Activated CD8-positive, alpha-beta T cell treated with anti-CD3 and anti-CD28 coated beads for 36 hours (primary cell): ENCODE measurements at regions not wholly inside any gene's neighbourhood (a gene's known extent, or its start where the extent isn't known, plus 50 kb on each side); places are given as distances from the start of the nearest gene placed in this dataset.

Experiments used
- ATAC-seq: fragments of 200-7000 bp; cut with Tn5 transposase; one replicate; pipeline ENCODE4 v1.10.0; 2021; ENCODE audit warnings: mild to moderate bottlenecking, moderate library complexity
- CTCF ChIA-PET: fragments of 350-600 bp; sonication (Branson Sonifier 250); formaldehyde crosslinking; loops from one replicate; lab custom pipeline; 2021; ENCODE audit warnings: antibody characterized with exemption; lab: Charles Lee
- POLR2A ChIA-PET: fragments of 350-600 bp; sonication (Branson Sonifier 250); formaldehyde crosslinking; loops from one replicate; lab custom pipeline; 2021; ENCODE audit warnings: antibody characterized with exemption; lab: Charles Lee
- DNase-seq: peaks from one replicate; pipeline ENCODE4 v3.0.0-alpha.2; 2020
- H3K27ac Mint-ChIP-seq: one replicate; pipeline ENCODE4 v1.8.0; 2021; ENCODE audit warnings: mild to moderate bottlenecking, mixed read lengths
- H3K27me3 Mint-ChIP-seq: one replicate; pipeline ENCODE4 v1.8.0; 2021; ENCODE audit warnings: mixed read lengths
- H3K36me3 Mint-ChIP-seq: one replicate; pipeline ENCODE4 v1.8.0; 2021; ENCODE audit warnings: low read depth, mixed read lengths
- H3K4me1 Mint-ChIP-seq: one replicate; pipeline ENCODE4 v1.8.0; 2021; ENCODE audit warnings: low read depth, mixed read lengths
- H3K4me3 Mint-ChIP-seq: one replicate; pipeline ENCODE4 v1.8.0; 2021; ENCODE audit warnings: mild to moderate bottlenecking, moderate library complexity, mixed read lengths
- H3K9me3 Mint-ChIP-seq: one replicate; pipeline ENCODE4 v1.8.0; 2021; ENCODE audit warnings: mixed read lengths
- intact Hi-C: fragments of 100-400 bp; cut with micrococcal nuclease; formaldehyde crosslinking; loops from one replicate; pipeline ENCODE4 v1.10.0; 2022
- TF ChIP-seq, protein P1 (sequence below): fragments of 200-600 bp; IDR thresholded peaks from one replicate; pipeline ENCODE4 v1.8.0; 2022; ENCODE audit warnings: antibody characterized with exemption, mild to moderate bottlenecking

DNA sequence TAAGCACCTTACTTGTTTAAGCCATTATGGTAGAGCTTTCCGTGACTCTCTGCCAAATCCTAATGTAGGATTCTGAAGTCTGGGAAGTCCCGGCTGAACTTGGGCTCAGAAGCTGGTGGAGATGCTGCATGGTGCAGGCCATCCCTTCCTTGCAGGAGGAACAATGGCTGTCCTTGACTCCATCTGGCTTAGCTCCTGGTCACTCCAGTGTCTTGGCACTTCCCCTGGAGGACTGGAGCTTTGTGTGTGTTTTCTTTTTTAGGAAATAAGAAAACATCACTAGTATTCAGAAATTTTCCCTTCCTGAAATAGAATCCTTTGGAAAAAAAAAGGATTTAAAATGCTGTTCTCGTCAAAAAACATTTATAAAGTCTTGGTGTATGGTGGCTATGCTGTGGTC, 209.3 kb upstream of the ROPN1 start:
- Mint-ChIP-seq H3K4me1 (no peaks in the 10 kb centered on the region), H3K36me3 (no peaks in the 10 kb centered on the region), H3K9me3 (no peaks in the 10 kb centered on the region), H3K4me3 (no peak overlapping the region), H3K27ac (no peak overlapping the region), H3K27me3 (peaks cover 6% of the 10 kb centered on the region)
- DNase-seq (no peak), ATAC-seq (no peak)
- CTCF ChIA-PET = no interaction called here
- TF ChIP-seq, protein P1, sequence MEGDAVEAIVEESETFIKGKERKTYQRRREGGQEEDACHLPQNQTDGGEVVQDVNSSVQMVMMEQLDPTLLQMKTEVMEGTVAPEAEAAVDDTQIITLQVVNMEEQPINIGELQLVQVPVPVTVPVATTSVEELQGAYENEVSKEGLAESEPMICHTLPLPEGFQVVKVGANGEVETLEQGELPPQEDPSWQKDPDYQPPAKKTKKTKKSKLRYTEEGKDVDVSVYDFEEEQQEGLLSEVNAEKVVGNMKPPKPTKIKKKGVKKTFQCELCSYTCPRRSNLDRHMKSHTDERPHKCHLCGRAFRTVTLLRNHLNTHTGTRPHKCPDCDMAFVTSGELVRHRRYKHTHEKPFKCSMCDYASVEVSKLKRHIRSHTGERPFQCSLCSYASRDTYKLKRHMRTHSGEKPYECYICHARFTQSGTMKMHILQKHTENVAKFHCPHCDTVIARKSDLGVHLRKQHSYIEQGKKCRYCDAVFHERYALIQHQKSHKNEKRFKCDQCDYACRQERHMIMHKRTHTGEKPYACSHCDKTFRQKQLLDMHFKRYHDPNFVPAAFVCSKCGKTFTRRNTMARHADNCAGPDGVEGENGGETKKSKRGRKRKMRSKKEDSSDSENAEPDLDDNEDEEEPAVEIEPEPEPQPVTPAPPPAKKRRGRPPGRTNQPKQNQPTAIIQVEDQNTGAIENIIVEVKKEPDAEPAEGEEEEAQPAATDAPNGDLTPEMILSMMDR = no peak
- intact Hi-C loops = no loop called here
- POLR2A ChIA-PET = interaction anchor here (1.1 kb wide), 1 partner anchor 12 kb away, joined by 3 read pairs; no protein-coding TSS in a partner anchor

DNA sequence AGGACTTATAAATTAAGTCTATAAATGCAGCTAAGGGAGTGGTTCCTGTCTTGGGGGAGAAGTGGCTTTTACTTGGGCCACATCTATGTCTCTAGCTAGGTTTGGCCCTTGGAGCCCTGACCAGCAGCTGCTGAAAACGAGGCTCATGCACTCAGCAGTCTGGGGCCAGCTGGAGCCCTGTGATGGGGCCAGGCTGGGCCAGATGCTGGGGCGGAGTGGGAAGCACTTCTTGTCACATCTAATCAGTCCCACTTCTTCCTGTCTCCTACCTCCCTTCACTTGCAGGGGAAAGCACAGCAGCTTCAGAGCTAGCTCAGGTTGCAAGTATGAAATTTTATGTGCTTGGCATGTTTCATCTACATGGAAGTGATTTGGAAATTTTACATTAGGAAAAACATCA, 209.9 kb upstream of the ROPN1 start:
- ChIA-PET POLR2A (interaction anchor here (1.1 kb wide), 1 partner anchor 11 kb away, joined by 3 read pairs; no protein-coding TSS in a partner anchor), CTCF (no interaction called here)
- no peak for ATAC-seq
- Mint-ChIP-seq H3K4me1 (no peaks in the 10 kb centered on the region), H3K27ac (no peak overlapping the region), H3K9me3 (no peaks in the 10 kb centered on the region), H3K4me3 (no peak overlapping the region), H3K27me3 (peaks cover 6% of the 10 kb centered on the region), H3K36me3 (no peaks in the 10 kb centered on the region)
- no peak for DNase-seq
- TF ChIP-seq, protein P1 = no peak
- intact Hi-C loops = no loop called here

DNA sequence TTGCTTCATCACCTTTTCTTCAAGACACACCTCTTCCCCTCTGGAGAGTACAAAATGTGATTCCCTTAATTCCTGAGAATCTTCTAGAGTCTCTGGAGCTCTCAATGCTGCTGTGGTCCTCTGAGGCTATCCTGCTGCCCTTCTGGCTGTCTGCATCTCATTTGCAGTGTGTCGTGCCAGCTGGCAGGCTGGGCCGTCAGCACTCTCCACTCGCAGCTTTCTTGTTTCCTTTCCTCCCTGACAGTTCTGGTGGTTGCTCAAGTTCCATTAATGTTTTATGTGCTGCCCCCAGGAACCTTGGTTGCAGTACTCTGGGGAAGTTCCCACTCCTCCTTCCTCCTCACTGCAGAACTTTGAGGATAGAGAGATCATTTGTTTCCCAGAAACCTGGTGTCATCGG, 210.8 kb upstream of the ROPN1 start:
- DNase-seq = no peak
- peaks cover 6% of the 10 kb centered on the region for H3K27me3 Mint-ChIP-seq
- no peak overlapping the region for H3K4me3 Mint-ChIP-seq
- TF ChIP-seq, protein P1 = no peak
- CTCF ChIA-PET = no interaction called here
- H3K9me3 Mint-ChIP-seq = no peaks in the 10 kb centered on the region
- H3K27ac Mint-ChIP-seq = no peak overlapping the region
- no peaks in the 10 kb centered on the region for H3K36me3 Mint-ChIP-seq
- ATAC-seq = no peak
- POLR2A ChIA-PET = no interaction called here
- H3K4me1 Mint-ChIP-seq = no peaks in the 10 kb centered on the region
- intact Hi-C loops = no loop called here

DNA sequence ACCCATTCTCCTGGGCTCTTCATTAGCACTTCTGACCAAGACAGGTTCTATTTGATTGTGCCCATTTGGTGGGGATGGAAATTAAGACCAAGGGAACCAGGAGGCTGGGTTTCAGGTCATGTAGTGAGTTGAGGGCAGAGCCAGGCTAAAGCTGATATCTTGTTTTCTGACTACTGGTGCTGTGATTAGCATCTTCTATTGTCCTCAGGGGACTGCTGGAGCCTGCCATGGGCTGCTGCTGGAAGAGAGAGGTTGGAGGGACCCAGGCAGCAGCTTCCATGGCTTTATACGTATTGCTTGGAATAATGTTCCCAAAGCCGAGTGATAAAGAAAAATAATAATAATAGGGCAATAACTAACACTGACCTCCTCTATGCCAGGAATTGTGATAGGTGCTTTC, 211.4 kb upstream of the ROPN1 start:
- TF ChIP-seq, protein P1 = no peak
- POLR2A ChIA-PET = no interaction called here
- Mint-ChIP-seq H3K27me3 (peaks cover 6% of the 10 kb centered on the region), H3K27ac (no peak overlapping the region), H3K4me1 (no peaks in the 10 kb centered on the region), H3K4me3 (no peak overlapping the region), H3K9me3 (no peaks in the 10 kb centered on the region), H3K36me3 (no peaks in the 10 kb centered on the region)
- intact Hi-C loops = no loop called here
- ATAC-seq = no peak
- CTCF ChIA-PET = no interaction called here
- no peak for DNase-seq

DNA sequence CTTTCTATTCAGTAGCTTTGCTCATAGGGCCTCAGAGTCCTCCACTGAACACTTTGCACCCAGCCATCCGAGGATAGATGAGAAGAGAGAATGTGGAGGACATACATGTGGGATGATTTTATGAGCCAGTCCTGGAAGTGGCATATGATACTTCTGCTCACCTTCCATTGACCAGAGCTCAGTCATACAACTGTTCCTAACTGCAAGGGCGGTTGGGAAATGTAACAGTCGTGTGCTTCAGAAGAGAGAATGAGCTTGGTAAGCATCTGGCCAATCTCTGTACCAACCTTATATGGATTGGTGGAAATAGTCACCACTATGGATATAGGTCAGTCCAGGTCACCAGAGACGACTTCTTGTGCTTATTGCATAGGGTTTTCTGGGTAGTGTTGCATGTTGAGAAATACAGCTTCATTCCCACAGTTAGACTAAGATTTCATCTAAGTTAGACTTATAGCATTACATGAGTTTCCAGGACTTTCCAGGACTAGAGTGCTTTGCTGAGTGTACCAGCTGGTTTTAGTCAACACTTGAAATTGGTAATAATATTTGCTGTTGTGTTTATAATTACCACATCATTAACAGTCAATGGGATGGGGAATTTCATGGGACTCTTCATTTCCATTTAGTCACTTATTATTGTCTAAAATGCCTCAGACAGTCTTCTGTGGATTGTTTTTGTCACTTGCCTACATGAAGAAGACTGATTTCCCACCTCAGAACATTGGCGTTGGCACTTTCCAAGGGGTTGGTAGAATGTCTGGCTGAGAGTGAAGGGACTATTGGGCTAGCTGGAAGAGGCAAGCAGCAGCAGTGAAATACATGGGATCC, 214.5 kb upstream of the ROPN1 start:
- Mint-ChIP-seq H3K27ac (no peak overlapping the region), H3K27me3 (peaks cover 4% of the 10 kb centered on the region), H3K4me1 (no peaks in the 10 kb centered on the region), H3K9me3 (no peaks in the 10 kb centered on the region), H3K36me3 (no peaks in the 10 kb centered on the region), H3K4me3 (no peak overlapping the region)
- DNase-seq (no peak), ATAC-seq (no peak)
- TF ChIP-seq, protein P1 = no peak
- CTCF ChIA-PET = no interaction called here
- intact Hi-C loops = no loop called here
- POLR2A ChIA-PET = interaction anchor here (0.6 kb wide), 1 partner anchor 9 kb away, joined by 3 read pairs; no protein-coding TSS in a partner anchor
